ENCODE measurements at regions not wholly inside any gene's neighbourhood (a gene's known extent, or its start where the extent isn't known, plus 50 kb on each side); places are given as distances from the start of the nearest gene placed in this dataset.

DNA sequence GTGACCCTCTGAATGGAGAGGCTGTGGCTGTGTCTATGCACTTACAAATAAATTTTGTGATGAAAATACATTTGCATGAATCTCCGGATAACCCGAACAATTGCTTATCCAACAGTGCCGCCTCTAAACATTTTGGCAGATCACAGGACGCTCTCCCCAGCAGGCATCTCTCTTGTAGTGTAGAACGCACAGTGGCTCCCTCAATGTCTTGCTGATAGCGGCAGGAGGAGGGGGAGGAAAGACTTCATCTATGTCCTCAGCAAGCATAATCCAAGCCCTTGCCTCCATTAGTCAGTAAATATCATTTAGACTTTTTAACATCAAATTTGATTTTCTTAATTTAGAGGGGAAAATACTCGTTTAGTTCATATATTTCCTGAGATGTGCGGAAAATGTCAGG lies 318.1 kb upstream of the IGF1R start:
- no peaks in the 10 kb centered on the region for H3K27me3 ChIP-seq (replicated peaks)
- H3K27ac ChIP-seq = no peak overlapping the region
- in situ Hi-C loops (cut with HindIII; ENCODE audit: low pct_ligation_motif_present, low sequenced_read_pairs) = no loop called here
- DNase-seq = no peak
- TF ChIP-seq, protein P1, sequence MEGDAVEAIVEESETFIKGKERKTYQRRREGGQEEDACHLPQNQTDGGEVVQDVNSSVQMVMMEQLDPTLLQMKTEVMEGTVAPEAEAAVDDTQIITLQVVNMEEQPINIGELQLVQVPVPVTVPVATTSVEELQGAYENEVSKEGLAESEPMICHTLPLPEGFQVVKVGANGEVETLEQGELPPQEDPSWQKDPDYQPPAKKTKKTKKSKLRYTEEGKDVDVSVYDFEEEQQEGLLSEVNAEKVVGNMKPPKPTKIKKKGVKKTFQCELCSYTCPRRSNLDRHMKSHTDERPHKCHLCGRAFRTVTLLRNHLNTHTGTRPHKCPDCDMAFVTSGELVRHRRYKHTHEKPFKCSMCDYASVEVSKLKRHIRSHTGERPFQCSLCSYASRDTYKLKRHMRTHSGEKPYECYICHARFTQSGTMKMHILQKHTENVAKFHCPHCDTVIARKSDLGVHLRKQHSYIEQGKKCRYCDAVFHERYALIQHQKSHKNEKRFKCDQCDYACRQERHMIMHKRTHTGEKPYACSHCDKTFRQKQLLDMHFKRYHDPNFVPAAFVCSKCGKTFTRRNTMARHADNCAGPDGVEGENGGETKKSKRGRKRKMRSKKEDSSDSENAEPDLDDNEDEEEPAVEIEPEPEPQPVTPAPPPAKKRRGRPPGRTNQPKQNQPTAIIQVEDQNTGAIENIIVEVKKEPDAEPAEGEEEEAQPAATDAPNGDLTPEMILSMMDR (IDR thresholded peaks at IDR 0.05; ENCODE audit: low read depth, low read length, missing control alignments) = no peak
- no peak overlapping the region for H3K4me3 ChIP-seq (ENCODE audit: low read depth, low read length)
- H3K36me3 ChIP-seq (replicated peaks) = no peaks in the 10 kb centered on the region

DNA sequence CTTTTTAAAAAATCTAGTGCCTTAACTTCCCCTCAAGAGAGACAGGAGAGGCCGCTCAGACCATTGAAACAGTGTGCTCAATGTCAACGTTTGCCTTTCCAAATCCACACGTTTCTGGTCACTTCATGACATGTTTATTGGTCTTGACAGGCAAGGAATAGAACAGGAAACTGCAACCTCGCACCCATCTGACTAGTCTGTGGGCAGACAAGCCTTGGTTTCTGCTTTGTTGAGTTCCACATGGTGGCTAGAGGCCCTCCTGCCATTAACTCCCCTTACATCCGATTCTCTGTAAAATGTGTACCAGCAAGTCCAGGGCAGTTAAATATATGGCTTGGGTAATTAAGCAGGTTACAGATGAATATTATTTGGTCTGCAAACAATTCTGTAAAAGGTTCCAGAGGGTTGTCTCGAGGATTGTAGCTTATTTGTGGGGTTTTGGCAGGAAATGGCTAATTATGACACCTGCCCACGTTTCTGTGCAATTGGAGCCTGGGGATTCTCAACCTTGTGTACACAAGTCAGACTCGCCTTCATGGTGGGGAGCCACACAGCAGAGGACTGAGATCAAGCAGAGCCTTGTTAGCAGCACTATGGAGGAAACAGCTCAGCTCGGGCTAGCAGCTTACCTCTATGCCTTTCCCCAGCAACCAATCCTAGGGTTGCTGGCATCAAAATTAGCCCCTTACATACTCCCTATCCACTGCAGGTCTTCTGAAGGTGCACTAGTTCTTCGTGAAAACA lies 317.5 kb upstream of the IGF1R start:
- in situ Hi-C loops (cut with HindIII; ENCODE audit: low pct_ligation_motif_present, low sequenced_read_pairs) = no loop called here
- TF ChIP-seq, protein P1 (IDR thresholded peaks at IDR 0.05; ENCODE audit: low read depth, low read length, missing control alignments) = no peak
- H3K4me3 ChIP-seq (ENCODE audit: low read depth, low read length) = no peak overlapping the region

DNA sequence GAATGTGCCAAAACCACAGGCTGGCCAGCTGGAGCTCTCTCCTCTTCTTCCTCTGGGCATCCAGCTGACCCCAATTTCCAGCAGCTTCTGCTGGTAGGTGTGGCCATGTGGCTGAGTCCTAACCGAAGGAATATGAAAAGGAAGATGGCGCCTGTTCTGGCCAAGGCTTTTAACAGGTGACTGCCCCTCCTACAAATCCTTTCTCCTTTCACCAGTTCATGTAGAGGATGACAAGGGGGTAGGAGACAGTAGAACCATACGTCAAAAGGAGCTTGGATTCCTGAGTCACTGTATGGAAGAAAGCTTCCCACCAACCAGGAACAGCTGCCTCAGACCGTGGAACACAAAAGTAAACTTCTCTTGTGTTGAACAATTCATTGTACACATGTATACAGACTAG lies 316.7 kb upstream of the IGF1R start:
- Histone ChIP-seq H3K27ac (no peak overlapping the region), H3K27me3 (replicated peaks) (no peaks in the 10 kb centered on the region), H3K36me3 (replicated peaks) (no peaks in the 10 kb centered on the region), H3K4me3 (ENCODE audit: low read depth, low read length) (no peak overlapping the region)
- in situ Hi-C loops (cut with HindIII; ENCODE audit: low pct_ligation_motif_present, low sequenced_read_pairs) = no loop called here
- DNase-seq = no peak
- TF ChIP-seq, protein P1 (IDR thresholded peaks at IDR 0.05; ENCODE audit: low read depth, low read length, missing control alignments) = no peak

More for the DNA sequence above, 317.5 kb upstream of the IGF1R start:
- DNase-seq = no peak
- Histone ChIP-seq H3K36me3 (replicated peaks) (no peaks in the 10 kb centered on the region), H3K27me3 (replicated peaks) (no peaks in the 10 kb centered on the region), H3K27ac (no peak overlapping the region)

DNA sequence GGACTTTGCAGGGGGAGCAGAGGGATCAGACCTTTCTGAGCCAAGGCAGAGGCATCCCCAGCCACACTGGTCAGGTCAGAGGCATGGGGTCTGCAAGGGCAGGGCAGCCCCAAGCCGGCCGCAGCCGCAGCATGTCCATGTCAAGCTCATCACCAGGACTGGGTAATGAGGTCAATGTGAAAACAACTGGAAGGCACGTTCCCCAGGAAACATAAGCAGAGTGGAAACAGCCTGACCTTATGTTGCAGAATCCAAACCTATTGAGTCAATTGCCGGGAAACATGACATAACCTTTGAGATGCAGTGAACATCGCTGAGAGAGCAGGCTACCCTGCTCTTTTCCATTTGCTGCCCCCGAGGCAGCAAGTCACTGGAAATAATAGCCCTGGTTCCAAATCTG lies 315.1 kb upstream of the IGF1R start:
- TF ChIP-seq, protein P1 (IDR thresholded peaks at IDR 0.05; ENCODE audit: low read depth, low read length, missing control alignments) = no peak
- in situ Hi-C loops (cut with HindIII; ENCODE audit: low pct_ligation_motif_present, low sequenced_read_pairs) = no loop called here

DNA sequence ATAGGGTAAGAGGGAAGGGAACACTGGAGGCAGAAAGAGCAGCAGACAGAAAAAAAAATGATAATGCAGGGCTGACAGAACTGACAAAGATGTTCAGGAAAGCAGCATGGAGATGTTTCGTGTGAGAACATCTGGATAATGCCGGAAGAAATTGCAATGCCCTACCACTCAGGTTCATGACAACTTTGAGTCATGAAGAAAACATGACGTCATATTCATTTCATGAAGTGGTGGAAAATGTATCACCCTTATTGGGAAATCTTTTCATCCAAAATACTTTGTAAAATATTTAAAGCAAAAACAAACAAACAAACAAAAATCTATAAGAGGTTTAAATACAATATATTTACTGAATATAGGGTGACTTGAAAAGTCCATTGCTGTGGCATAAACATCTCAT lies 305.4 kb upstream of the IGF1R start:
- DNase-seq = no peak
- Histone ChIP-seq H3K27ac (no peak overlapping the region), H3K27me3 (replicated peaks) (no peaks in the 10 kb centered on the region), H3K36me3 (replicated peaks) (no peaks in the 10 kb centered on the region), H3K4me3 (ENCODE audit: low read depth, low read length) (no peak overlapping the region)
- TF ChIP-seq, protein P1 (IDR thresholded peaks at IDR 0.05; ENCODE audit: low read depth, low read length, missing control alignments) = no peak
- in situ Hi-C loops (cut with HindIII; ENCODE audit: low pct_ligation_motif_present, low sequenced_read_pairs) = no loop called here

More for the DNA sequence above, 315.1 kb upstream of the IGF1R start:
- H3K27me3 ChIP-seq (replicated peaks) = no peaks in the 10 kb centered on the region
- no peaks in the 10 kb centered on the region for H3K36me3 ChIP-seq (replicated peaks)
- no peak overlapping the region for H3K4me3 ChIP-seq (ENCODE audit: low read depth, low read length)
- no peak for DNase-seq
- H3K27ac ChIP-seq = no peak overlapping the region

DNA sequence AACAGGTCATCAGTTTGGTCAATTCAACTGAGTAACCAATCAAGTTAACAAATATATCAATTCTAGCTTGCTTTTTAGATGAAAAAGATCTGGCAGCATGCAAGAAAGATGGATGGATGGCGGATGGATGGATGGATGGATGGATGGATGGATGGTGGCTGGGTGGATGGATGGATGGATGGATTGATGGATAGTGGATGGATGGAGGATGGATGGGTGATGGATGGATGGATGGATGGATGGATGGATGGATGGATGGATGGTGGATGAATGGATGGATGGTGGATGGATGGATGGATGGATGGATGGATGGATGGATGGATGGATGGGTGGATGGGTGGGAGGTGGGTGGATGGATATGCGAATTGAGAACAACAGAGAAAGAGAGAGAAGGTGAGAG lies 303.7 kb upstream of the IGF1R start:
- H3K4me3 ChIP-seq (ENCODE audit: low read depth, low read length) = no peak overlapping the region
- H3K27ac ChIP-seq = no peak overlapping the region
- in situ Hi-C loops (cut with HindIII; ENCODE audit: low pct_ligation_motif_present, low sequenced_read_pairs) = no loop called here
- no peaks in the 10 kb centered on the region for H3K27me3 ChIP-seq (replicated peaks)
- TF ChIP-seq, protein P1 (IDR thresholded peaks at IDR 0.05; ENCODE audit: low read depth, low read length, missing control alignments) = no peak
- H3K36me3 ChIP-seq (replicated peaks) = no peaks in the 10 kb centered on the region
- DNase-seq = no peak
